Retinal pigment epithelial cell (primary cell): ENCODE measurements at regions not wholly inside any gene's neighbourhood (a gene's known extent, or its start where the extent isn't known, plus 50 kb on each side); places are given as distances from the start of the nearest gene placed in this dataset.
"Not testable (repeated sequence)": the region's sequence is repeated elsewhere in the genome, so short reads cannot be mapped to it uniquely, and the experiment has no call there.

ENCODE experiments used
- DNase-seq: peaks from one replicate; pipeline ENCODE4 v3.0.0-alpha.2; 2010; ENCODE audit warnings: low read depth
- H3K4me3 ChIP-seq: 2 replicates; pipeline ENCODE4 v1.5.1; 2011; ENCODE audit warnings: mild to moderate bottlenecking, low read length, control low read depth, moderate library complexity
- TF ChIP-seq, protein P1 (sequence below): conservative IDR thresholded peaks from 2 replicates; pipeline ENCODE4 v1.5.1; 2011; ENCODE audit warnings: low read depth, low read length, control low read depth, inconsistent platforms

DNA sequence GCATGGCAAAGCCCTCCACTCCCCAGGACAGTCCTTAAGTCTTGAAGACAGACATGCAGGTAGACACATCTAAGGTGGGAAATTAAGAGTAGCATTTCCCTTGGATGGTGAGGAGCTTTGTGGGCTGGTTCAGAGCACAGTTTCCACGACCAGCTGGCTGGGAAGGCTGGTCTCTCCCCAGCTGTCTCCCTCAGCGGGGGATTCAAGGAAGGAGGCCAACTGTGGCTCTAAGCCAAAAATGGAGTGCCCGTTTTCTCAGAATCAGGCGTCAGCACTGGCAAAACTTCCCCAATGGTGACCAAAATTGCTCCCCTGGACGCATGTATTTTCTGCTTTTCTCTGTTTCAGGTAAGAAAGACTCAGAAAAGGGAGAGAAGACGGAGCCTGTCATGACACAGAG lies 230.6 kb upstream of the FZD8 start:
- TF ChIP-seq, protein P1, sequence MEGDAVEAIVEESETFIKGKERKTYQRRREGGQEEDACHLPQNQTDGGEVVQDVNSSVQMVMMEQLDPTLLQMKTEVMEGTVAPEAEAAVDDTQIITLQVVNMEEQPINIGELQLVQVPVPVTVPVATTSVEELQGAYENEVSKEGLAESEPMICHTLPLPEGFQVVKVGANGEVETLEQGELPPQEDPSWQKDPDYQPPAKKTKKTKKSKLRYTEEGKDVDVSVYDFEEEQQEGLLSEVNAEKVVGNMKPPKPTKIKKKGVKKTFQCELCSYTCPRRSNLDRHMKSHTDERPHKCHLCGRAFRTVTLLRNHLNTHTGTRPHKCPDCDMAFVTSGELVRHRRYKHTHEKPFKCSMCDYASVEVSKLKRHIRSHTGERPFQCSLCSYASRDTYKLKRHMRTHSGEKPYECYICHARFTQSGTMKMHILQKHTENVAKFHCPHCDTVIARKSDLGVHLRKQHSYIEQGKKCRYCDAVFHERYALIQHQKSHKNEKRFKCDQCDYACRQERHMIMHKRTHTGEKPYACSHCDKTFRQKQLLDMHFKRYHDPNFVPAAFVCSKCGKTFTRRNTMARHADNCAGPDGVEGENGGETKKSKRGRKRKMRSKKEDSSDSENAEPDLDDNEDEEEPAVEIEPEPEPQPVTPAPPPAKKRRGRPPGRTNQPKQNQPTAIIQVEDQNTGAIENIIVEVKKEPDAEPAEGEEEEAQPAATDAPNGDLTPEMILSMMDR = no peak
- H3K4me3 ChIP-seq = no peak overlapping the region
- DNase-seq = no peak

GRCh38 chr10:35870665-35871310 lies 228.7 kb upstream of the FZD8 start:
- no peak overlapping the region for H3K4me3 ChIP-seq
- TF ChIP-seq, protein P1 = no peak
- no peak for DNase-seq

- DNase-seq, H3K4me3 ChIP-seq: not testable (repeated sequence)
Observed at GRCh38 chr10:35858676-35859283, 216.7 kb upstream of the FZD8 start.

DNA sequence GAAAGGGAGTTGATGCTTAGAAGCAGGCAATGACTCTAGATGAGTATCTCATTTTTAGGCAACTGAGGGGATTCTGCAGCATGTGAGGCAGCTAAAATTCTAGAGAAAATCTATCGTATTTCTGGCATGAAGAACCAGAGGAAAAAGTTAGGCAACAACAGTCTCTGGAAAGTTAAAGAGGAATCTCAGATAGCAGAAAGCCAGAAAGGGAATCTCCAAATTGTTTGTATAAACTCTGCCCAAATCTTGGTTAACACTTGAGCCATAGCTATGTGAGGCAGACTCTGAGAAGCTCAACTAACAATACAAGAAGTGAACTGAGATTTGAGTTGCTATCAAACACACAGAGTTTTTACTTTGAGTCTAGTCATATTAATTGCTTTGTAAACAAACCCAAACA lies 215.8 kb upstream of the FZD8 start:
- H3K4me3 ChIP-seq = no peak overlapping the region
- no peak for DNase-seq
- TF ChIP-seq, protein P1 = no peak

DNA sequence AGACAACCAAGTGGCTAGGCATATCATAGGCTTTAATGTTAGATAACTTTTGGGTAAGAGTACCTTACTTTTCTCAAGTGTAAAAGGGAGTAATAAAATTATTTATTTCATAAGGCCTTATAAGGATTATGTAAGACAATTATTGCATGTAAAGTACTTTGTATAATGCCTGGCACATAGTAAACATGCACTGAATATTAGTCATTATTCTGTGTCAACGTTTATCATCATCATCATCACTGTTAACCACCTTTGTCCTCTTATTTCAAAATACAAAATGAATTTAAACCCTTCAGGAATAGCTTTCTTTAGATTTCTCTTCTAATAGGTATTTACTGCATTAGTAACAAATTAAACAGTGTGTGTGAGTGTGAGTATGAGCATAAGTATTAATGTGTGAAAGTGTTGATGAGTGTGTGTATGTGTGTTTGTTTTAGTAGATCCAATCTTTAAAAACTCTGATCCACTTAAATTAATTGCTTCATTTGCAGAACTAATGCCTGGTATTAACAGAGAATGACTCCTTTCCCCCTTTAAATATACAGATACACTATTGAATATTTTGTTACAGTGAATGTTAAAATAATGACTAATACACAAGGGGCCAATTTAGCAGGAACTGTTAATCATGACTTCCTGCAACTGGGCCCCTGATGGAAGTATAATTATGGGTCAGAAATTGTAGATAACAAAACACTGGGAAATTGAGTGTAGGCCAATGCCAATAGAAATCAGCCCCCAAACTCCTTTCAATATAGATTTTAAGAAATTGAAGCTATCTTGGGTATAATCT lies 213.3 kb upstream of the FZD8 start:
- H3K4me3 ChIP-seq = no peak overlapping the region
- no peak for DNase-seq
- TF ChIP-seq, protein P1 = no peak

- TF ChIP-seq, protein P1 = no peak
- no peak overlapping the region for H3K4me3 ChIP-seq
- DNase-seq = no peak
Observed at GRCh38 chr10:35854661-35855060, 212.6 kb upstream of the FZD8 start.

GRCh38 chr10:35852721-35853120 lies 210.6 kb upstream of the FZD8 start:
- H3K4me3 ChIP-seq = no peak overlapping the region
- TF ChIP-seq, protein P1 = no peak
- no peak for DNase-seq
